Tibial nerve (tissue), 3 donors: ENCODE measurements at regions not wholly inside any gene's neighbourhood (a gene's known extent, or its start where the extent isn't known, plus 50 kb on each side); places are given as distances from the start of the nearest gene placed in this dataset.

Source experiments
- CTCF ChIP-seq, 5 experiments: fragments of 200-600 bp in 3 of 5; fragments of 450-650 bp in 2 of 5; sonication (generic) in 3 of 5; IDR thresholded peaks; one replicate each; pipeline ENCODE4 v1.5.1; 2016 to 2019; ENCODE audit warnings: antibody characterized with exemption in 5 of 5, mild to moderate bottlenecking in 3 of 5, moderate library complexity in 2 of 5
- POLR2A ChIP-seq, 2 donors: fragments of 450-650 bp; IDR thresholded peaks; one replicate each; pipeline ENCODE4 v1.6.1; 2017; ENCODE audit warnings: antibody characterized with exemption in 2 of 2, mild to moderate bottlenecking in 2 of 2, moderate library complexity in 2 of 2

- TF ChIP-seq CTCF (IDR thresholded peaks at IDR 0.05) (no peak), POLR2A (IDR thresholded peaks at IDR 0.05) (no peak)
These were observed 242.1 kb upstream of the NUDT12 start for GRCh38 chr5:103804711-103805110.
